HG03280 (cell line): ENCODE measurements at regions not wholly inside any gene's neighbourhood (a gene's known extent, or its start where the extent isn't known, plus 50 kb on each side); places are given as distances from the start of the nearest gene placed in this dataset.

Experiments used
- ATAC-seq: cut with Tn5 transposase; IDR thresholded peaks from one replicate; pipeline ENCODE4 v1.9.1; 2021; ENCODE audit warnings: mild to moderate bottlenecking, moderate library complexity; ENCODE audit not compliant: unreplicated experiment

DNA sequence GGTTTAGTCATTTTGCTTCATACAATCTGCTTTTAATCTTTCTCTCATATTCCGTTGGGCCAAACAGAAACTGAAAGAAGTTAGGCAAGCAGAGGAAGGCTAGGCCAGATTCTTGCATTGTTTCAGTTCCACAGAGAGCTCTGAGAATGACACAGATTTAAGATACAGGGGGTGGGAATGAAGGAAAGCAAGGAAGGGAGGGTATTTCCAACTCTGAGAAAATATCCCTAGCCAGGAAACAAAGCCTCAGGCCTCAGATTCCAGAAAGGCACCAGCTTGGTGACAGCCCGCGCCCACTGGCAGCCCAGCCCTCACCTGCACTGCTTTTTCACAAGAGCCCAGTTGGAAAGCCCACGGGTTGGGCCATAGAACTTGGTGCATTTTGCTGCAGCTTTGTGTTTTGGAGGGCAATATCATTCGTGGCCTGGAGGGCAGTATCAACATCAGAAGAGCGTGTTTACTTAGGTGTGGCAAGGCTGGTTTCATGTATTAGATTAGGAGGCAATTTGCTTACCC, 63.5 kb downstream of the ENC1 start:
- ATAC-seq: peak; percentile 72

DNA sequence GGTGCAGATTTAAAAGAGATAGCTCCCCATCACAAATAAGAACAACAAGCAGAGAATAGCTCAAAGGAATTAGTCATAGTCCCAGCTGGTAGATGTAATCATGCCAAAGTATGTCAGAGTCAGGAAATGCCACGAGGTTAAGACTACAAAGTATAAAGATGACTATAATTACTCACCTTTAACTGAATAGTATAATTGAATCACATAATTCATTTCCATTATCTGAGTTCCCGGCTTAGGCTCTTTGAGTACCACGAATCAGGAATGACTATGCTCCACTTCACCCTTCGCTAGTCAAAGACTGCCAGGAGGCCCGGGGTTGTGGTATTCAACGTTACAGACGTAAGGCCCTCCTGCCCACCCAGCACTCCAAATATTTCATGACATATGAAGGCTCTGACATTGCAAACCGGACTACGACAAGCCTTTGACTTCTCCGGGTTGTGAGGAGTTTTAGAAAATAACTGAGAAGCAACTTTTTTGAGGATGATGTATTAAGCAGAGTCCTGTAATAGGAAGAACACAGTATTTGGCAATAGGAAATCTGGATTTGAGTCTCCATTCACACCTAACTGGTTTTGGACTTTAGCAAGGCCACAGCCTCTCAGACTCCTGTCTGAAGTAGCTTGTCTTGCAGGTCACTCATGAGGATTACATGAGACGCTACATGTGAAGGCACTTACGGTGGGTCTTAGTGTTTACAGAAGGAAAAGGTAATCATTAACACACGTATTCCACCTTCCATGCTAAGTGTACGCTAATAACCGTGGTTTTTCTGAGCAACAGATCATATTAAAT, 64.6 kb downstream of the ENC1 start:
- no peak for ATAC-seq

DNA sequence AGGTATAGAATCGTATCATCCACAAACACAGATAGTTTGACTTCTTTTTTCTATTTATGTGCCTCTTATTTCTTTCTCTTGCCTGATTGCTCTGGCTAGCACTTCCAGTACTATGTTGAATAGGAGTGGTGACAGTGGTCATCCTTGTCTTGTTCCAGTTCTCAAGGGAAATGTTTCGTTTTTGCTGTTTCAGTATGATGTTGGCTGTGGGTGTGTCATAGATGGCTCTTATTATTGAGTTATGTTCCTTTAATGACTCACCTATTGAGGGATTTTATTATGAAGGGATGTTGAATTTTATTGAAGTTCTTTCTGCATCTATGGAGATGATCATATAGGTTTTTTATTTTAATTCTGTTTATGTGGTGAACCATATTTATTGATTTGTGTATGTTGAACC, 70.3 kb downstream of the ENC1 start:
- ATAC-seq: no peak

DNA sequence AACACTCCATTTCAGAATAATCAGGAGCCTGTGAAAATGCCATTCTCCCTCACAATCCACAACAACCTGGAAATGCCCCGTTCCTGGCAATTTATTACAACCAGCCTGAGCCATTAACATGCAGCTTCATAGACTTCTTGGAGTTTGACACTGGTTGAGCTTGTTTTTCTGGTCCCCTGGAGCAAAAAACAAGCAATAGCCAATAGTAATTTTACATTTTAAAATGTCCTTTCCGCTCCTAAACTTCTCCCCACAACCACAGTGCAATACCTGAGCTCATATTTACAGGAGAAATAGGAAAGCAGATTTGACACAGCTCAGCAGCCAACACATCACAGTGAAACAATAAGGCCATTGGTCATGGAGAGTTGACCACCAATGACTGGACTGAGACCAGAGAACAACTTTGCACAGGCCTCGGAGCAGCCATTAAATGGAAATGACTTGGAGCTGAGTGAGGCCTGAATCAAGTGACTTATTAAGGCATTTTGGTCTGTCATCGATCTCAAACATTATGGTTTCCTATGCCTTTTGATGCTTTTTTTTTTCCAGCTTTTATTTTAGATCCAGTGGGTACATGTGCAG, 73.0 kb downstream of the ENC1 start:
- ATAC-seq: no peak

DNA sequence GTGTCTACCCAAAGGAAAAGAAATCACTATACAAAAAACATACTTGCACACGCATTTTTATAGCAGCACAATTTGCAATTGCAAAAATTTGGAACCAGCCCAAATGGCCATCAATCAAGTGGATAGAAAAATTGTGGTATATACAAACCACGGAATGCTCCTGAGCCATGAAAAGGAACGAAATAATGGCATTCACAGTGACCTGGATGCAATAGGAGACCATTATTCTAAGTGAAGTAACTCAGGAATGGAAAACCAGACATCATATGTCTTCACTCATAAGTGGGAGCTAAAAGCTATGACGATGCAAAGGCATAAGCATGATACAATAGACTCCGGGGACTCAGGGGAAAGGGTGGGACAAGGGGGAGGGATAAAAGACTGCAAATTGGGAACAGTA, 78.4 kb downstream of the ENC1 start:
- no peak for ATAC-seq

DNA sequence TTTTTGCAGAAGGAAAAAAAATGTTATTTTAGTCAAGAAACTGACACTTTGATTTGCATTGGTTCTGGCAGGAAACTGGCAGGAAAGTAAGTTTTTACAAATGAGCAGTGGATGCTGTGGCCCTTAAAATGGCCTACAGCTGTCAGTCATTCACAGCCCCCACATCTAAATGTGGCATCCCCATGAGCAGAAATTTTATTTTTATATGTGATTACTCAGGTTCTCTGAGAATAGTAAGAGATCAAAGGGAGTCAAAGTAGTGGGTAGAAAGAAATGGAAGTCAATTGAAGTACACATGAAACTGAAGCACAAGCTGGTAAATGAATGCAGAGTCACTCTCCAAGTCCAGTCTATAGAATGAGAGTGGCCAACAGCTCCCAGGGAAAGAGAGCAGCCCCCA, 80.3 kb downstream of the ENC1 start:
- no peak for ATAC-seq

DNA sequence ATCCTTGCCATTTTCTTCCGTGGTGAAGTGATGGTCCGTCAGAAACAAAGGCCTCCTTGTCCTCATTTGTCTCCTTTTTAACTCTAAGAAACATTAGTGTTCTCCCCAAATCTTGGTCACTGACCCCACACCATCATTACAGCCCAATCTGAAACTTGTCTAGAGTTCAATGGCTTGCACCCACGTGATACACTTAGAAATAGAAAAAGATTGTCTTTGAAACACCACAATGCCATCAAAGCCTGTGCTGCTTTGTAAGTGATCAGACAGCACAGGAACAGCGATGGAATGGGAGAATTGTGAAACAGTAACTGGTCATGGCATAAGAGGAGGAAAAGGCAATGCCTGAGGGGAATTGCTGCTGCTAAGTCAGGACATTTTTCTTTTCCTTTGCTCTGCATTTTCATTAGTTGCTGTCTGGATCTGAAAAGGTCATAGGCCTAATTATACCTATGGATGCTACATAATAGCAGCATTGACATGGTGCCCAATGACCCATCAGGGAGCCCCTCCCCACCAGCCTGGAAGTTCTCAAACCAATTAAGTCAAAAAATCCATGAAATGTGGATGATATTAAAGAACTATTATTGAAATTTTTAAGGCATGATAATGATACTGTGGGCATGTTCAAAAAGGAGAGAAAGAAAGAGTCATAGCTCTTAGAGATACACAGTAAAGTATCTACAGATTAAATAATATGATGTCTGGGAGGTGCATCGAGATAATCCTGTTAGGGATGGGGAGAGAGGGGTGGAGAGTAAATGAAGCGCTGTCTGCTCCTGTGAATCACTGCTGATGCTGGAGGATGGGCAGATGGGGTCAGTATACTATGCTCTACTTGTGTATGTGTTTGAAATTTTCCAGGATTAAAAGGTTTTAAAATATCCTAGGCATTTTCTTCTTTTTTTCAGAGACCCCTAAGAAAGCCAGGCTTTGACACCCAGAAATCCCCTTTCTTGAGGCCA, 83.6 kb downstream of the ENC1 start:
- no peak for ATAC-seq

DNA sequence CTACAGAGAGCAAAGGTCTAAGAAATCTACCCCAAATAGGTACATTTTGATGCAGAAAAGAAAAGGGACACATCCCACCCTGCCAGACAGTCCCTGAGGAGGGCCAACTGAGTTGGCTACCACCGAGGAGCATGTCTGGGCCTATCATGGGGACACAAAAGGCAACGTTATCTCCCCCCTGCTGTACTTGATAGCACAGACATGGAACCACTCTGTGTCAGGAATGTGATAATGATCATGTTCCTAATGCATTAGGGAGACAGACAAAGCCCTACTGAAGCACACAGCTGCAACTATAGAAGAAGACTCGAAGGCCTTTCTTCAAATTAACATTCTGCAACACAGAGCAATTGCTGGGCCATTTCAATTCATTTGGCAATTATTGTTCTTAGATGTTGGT, 84.5 kb downstream of the ENC1 start:
- ATAC-seq: no peak

DNA sequence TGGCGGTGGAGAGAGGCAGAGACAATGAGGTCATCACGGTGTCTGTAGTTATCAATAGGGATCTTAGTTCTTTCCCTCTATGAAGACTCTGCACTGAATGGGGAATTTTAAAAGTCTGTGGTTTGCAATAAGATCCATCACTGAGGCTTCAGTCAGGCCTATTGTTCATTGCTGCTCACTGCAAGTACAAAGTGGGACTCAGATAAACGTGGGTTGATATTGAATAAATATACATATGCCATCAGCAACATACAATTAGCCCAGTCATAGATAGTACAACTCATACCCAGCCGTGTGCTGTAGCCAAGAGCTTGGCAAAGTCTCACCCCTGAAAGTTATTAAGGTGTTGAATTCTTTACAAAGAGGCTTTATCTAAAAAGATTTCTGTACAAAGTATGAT, 88.4 kb downstream of the ENC1 start:
- no peak for ATAC-seq

DNA sequence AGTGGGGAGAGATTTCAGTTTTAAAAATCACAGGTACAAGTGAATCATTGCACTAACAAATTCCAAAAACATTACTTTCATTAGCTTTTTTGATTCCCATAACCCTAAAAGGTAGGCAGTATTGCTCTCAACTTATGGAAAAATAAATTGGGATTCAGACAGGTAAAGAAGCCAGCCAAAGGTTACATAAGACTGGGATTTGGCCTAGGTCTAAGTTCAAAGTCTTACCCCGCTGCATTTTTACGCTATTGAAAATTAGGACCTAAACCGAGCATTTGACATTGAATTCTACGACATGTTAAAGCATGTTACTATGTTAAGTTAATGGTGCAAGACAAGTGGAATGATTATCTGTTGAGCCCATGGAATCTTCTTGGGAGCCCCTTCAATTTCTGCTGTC, 89.6 kb downstream of the ENC1 start:
- no peak for ATAC-seq

DNA sequence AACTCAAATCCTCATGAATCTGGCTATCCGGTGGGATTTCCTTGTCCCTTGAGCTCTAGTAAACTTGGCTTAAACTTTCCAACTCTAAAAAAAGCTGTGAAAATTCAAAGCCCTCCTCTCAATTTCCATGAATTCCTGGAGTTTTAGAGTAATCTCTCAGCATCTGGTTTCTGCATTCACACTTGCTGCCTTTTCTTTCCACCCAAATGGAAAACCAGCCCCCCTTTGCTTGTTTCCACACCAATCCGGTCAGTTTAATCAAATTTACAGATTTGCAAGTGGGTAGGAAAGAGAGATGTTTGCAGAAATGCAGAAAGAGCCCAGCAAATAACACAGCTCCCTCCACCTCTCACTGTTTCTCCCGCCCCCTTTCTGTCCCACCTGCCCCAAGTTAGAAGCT, 91.1 kb downstream of the ENC1 start:
- ATAC-seq: no peak

DNA sequence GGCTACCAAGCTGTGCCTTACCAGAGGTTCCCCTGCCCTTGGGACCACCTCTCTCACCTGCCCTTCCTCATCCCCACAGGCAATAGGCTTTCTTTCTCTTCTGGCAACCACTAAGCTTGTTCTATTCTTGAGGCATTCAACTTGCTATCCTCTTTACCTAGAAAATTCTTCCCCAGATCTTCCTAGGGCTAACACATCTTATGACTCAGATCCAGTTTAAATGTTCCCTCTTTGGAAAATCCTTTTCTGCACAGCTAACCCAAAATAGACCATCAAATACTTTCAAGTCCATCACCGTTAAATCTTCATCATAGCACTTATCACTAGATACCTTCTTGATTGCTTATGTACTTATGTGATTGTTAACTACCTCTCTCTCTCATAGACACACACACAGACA, 93.7 kb downstream of the ENC1 start:
- ATAC-seq: no peak

DNA sequence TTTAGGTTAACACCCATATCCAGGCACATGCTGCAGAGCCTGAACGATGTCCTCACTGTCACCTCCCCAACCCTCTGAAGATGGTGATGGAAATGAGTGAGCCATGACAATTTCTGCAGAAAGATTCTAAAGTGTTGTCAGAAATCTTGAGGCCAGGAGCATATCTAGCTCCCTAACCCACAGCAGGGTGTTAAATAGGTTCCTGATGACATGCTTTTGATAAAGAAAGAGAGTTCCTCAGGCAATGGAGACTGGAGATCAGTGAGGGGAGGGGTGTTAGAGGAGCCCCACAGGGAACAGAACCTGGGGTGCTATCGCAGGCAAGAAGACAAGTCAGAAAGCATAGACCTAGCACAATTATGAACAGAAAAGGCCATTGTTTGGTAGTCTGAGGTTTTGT, 95.7 kb downstream of the ENC1 start:
- ATAC-seq: no peak

DNA sequence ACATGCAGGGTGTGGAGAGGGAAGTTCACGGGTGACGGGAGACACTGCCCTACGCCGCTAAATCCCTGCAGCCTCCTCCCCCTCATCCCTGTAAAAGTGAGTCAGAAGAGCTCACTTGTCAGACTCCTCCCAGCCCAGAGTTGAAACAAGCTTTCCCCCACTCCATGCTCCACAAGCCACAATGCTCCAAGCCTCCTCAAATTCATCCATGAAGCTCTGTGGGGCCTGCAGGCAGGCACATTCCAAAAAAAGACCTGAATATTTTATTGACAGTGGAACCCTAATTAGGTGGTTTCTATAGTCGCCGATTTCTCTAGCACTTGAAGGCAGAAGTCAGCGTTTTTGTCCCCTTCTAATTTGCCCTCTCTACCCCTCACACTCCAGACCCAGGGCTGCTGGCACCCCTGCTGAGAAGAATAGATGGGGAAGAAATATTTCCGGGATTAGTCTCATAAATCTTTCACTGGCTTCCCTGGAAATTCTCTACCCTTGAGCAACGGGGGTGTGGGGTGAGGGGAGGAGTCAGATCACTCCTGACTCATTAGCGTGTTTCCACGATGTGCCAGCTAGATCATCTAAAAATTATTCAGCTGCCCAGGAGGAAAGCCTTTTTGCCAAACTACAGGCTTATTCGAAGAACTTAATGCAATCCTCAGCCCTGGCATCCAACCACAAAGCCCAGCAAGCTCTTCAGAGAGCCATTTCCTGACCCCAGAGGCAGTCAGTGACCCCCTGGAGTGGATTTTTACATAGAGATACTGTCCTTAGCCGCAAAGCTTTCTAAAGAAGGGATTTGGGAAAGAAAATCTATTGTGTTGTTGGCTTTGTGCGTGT, 97.1 kb downstream of the ENC1 start:
- ATAC-seq: no peak

DNA sequence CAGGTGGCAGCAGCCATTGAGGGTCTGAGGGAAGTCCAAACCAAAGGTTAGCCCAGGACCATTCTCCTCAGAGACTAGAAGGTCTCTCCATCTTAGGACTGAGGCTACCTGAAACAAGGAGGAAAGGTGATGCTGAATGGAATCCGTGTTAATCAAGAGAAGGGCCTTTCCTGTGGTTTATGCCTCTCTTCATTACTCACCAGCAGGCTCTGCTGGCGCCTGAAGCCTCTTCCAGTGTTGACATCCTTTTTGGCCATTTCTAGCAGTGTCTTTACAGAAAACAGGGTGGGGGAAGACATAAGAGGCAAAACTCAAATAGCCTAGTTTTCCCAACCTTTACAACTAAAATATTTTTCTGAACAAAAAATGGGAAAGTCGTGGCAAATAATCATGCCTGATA, 98.0 kb downstream of the ENC1 start:
- no peak for ATAC-seq

DNA sequence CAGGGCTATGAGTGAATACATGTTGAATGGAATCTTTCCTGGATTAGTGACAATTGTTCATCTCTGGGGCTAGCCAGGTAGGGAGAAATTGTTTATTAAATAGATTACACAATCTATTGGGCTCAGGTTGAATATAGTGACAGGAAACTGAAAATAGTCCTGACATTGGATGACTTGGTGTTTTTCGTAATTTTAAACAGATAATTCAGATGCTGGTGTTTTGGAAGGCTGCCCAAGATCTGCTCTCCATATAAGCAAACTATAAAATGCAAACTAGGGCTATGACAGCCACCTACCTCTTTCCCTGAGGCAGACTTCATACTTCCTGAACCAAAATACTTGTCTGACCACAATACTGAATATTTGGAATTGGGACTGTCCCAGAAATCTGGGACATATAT, 99.1 kb downstream of the ENC1 start:
- no peak for ATAC-seq

DNA sequence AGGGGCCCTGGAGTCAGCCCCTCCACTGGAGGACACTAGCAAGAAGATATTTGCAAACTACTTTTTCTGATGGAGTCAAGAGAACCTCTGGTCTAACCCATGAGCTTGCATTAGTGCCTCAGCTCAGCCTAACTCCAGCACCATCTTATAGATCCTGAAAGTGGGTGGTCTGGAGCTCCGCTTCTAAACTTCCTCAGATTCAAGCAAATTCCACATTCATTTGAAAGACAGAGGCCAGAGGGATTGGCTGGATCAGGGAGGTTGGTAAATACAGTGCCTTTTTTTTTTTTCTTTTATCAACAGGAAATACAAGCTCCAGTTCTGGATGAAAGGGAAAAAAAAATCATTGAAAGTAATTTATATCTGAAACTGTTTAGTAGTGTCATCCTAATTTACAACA, 99.9 kb downstream of the ENC1 start:
- ATAC-seq: no peak

DNA sequence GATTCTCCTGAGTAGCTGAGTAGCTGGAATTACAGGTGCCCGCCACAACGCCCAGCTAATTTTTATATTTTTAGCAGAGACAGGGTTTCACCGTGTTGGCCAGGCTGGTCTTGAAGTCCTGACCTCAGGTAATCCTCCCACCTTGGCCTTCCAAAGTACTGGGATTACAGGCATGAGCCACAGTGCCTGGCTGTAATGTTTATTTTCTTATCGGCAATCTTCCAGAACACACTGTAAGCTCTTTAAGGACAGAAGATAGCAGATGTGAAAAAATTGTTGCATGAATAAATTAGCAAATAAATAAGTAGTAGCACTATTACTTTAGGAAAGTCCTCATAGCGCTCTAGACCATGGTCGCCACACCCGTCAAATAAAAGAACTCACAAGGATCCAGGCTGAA, 100.5 kb downstream of the ENC1 start:
- ATAC-seq: no peak

DNA sequence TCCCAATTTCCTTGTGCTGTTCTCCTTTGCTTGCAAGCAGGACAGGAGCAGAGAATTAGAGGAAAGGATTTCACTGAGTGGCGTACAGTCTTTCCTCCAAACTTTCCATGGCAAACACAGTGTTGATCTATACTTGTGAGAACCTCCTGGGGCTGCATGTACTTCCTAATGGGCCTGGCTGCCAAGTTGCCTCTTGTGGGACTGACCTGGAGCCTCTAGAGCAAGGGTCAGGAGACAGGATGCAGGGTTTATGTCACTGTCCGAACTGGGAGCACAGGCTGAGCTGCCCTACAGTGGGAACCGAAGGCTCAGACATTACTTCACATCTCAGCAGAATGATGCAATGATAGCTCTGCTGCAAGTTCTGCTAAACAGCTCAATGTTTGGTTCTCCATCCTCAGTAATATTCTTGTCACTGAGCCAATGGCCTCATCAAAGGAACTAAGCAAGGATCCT, 102.3 kb downstream of the ENC1 start:
- ATAC-seq: no peak

DNA sequence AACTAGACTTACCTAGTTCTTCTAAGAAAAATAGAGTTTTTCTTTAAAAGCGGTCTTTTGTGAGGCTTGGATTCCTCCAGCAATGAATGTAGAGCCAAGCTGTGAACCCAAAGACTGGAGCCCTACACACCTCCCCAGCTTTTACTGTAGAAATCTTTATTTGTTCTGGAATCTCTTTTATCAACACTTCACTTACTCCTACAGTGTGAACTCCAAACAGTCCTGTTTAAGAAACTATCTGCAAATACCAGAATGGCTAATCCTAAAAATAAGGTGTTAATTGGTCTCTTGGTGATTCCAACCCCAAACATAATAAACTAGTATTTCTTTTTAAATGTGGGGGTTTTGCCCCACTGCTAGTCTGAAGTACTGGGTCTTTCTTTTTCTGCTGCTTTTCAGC, 103.9 kb downstream of the ENC1 start:
- no peak for ATAC-seq

DNA sequence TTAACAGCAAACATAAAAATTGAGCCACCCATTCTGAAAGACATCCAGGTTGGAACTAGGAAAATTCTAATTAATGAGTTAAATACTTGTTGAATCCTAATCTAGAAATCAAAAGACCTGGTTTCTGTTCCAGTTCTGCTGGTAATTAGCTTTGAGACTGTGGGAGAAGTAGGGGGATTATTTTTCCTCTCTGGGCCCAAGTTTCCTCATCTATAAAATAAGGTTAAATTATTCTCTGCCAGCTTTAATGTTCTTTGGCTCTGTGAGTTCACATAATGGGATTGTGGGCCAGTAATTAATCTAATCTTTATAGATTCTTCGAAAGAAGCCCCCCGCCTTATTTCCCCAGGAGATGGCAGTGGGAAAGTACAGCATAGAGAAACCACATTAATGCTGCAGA, 104.6 kb downstream of the ENC1 start:
- ATAC-seq: no peak
